ENCODE measurements at regions not wholly inside any gene's neighbourhood (a gene's known extent, or its start where the extent isn't known, plus 50 kb on each side); places are given as distances from the start of the nearest gene placed in this dataset.

- no peaks in the 10 kb centered on the region for H3K4me1 ChIP-seq (ENCODE audit: insufficient read depth, low read length)
- no peak overlapping the region for H3K27ac ChIP-seq (ENCODE audit: extremely low read length, insufficient read depth, low read length)
- no peak for FAIRE-seq
- intact Hi-C loops (cut with micrococcal nuclease; ENCODE audit: unreplicated experiment) (no loop called here), in situ Hi-C loops (cut with HindIII; ENCODE audit: extremely low pct_ligation_motif_present, low pct_unique_long_range_greater_than_20kb) (no loop called here)
- no peak overlapping the region for H2AFZ ChIP-seq (ENCODE audit: low read length)
- no peaks in the 10 kb centered on the region for H4K20me1 ChIP-seq (ENCODE audit: insufficient read depth, low read length)
- no peak for TF ChIP-seq CSRNP2 (CRISPR knock-in tag; conservative IDR thresholded peaks at IDR 0.05; ENCODE audit: low read depth)
- TF ChIP-seq CHD4 (IDR thresholded peaks at IDR 0.05; ENCODE audit: borderline replicate concordance, low read length): no peak
- no peak for TF ChIP-seq MEF2D (CRISPR knock-in tag; IDR thresholded peaks at IDR 0.05)
- no peak for TF ChIP-seq TCF7L2 (IDR thresholded peaks at IDR 0.05; ENCODE audit: low read depth, low read length)
- TF ChIP-seq MZF1 (CRISPR knock-in tag; IDR thresholded peaks at IDR 0.05; ENCODE audit: borderline replicate concordance): no peak
- no peak for TF ChIP-seq PBX2 (CRISPR knock-in tag; IDR thresholded peaks at IDR 0.05)
- no peak for TF ChIP-seq ZBED4 (CRISPR knock-in tag; IDR thresholded peaks at IDR 0.05; ENCODE audit: borderline replicate concordance)
- TF ChIP-seq ZFP90 (CRISPR knock-in tag; IDR thresholded peaks at IDR 0.05; ENCODE audit: borderline replicate concordance): no peak
- TF ChIP-seq ZNF24 (IDR thresholded peaks at IDR 0.05): no peak
- TF ChIP-seq ZNF678 (CRISPR knock-in tag; IDR thresholded peaks at IDR 0.05): no peak
- TF ChIP-seq HDAC1 (CRISPR knock-in tag; IDR thresholded peaks at IDR 0.05): no peak
- no peak for TF ChIP-seq ZNF674 (CRISPR knock-in tag; IDR thresholded peaks at IDR 0.05; ENCODE audit: low read depth)
- no peak for TF ChIP-seq MXI1 (IDR thresholded peaks at IDR 0.05; ENCODE audit: borderline replicate concordance, low read depth, low read length)
- no peak overlapping the region for H3K4me2 ChIP-seq (ENCODE audit: low read depth, low read length)
- no peak overlapping the region for H3K9ac ChIP-seq (ENCODE audit: insufficient read depth, low read depth, low read length)
- no peak for DNase-seq (ENCODE audit: low spot score)
- ChIA-PET POLR2A (no interaction called here), CTCF (ENCODE audit: low intra/inter-chr PET ratio, low total read pairs) (no interaction called here)
- no peaks in the 10 kb centered on the region; a peak in 1 of 5 replicates for H3K27me3 ChIP-seq (ENCODE audit: control insufficient read depth in 1 of 2, insufficient read depth in 2 of 2, low read length in 2 of 2)
- no peaks in the 10 kb centered on the region for H3K36me3 ChIP-seq (replicated peaks in 1 of 2; ENCODE audit: control insufficient read depth in 1 of 2, insufficient read depth in 2 of 2, low read length in 2 of 2)
- H3K9me3 ChIP-seq (ENCODE audit: low read length): no peaks in the 10 kb centered on the region
- no peak for ATAC-seq
- BruUV-seq (replicated peaks): no TSS peak
- 0% methylated on average over 2 of the region's 2 CpGs for WGBS (ENCODE audit: low lambda C conversion rate)
- no peaks in the 10 kb centered on the region for H3K79me2 ChIP-seq (ENCODE audit: insufficient read depth, low read length)
- H3K4me3 ChIP-seq (replicated peaks in 1 of 3; ENCODE audit: insufficient read depth in 1 of 3, low read depth in 2 of 3, low read length in 3 of 3): no peak overlapping the region
Measured at GRCh38 chr10:123506455-123506854, 159.7 kb upstream of the GPR26 start.

Data from HepG2 (cell line).